HG02623 (cell line): ENCODE measurements at regions not wholly inside any gene's neighbourhood (a gene's known extent, or its start where the extent isn't known, plus 50 kb on each side); places are given as distances from the start of the nearest gene placed in this dataset.
A peak's percentile ranks its signal among the peaks of the same experiment; 100 is the strongest.
"Not testable (repeated sequence)": the region's sequence is repeated elsewhere in the genome, so short reads cannot be mapped to it uniquely, and the experiment has no call there.

Experiments
- ATAC-seq: cut with Tn5 transposase; IDR thresholded peaks from one replicate; pipeline ENCODE4 v1.9.1; 2021; ENCODE audit warnings: moderate library complexity; ENCODE audit not compliant: unreplicated experiment

DNA sequence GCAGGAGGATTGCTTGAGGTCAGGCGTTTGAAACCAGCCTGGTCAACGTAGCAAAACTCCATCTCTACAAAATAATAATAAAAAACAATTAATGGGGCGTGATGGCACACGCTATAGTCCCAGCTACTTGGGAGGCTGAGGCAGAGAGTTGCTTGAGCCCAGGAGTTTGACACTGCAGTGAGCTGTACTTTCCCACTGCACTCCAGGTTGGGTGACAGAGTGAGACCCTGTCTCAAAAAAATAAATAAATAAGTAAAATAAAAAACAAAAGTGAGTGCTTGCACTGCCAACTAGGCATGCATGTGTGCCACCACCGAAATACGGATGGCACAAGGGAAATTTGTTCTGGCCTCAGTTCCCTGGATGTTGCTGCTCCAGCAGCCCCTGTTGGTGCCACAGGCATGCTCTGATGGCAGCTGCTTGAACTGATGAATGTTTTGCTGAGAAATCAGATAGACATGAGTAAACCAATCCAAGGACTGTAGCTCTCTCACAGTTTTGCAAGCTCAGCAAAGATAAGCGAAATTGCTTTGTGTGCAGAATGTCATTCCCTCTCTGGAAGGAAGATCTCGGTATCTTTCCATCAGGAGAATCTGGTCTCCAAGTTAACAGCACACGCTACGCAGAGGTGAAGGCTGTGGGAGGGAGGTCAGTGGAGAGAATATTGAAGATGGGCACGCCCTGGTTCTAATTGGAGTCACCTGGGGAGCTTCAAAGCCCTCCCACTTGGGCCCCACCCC, 188.0 kb upstream of the SLC24A3 start:
- no peak for ATAC-seq

DNA sequence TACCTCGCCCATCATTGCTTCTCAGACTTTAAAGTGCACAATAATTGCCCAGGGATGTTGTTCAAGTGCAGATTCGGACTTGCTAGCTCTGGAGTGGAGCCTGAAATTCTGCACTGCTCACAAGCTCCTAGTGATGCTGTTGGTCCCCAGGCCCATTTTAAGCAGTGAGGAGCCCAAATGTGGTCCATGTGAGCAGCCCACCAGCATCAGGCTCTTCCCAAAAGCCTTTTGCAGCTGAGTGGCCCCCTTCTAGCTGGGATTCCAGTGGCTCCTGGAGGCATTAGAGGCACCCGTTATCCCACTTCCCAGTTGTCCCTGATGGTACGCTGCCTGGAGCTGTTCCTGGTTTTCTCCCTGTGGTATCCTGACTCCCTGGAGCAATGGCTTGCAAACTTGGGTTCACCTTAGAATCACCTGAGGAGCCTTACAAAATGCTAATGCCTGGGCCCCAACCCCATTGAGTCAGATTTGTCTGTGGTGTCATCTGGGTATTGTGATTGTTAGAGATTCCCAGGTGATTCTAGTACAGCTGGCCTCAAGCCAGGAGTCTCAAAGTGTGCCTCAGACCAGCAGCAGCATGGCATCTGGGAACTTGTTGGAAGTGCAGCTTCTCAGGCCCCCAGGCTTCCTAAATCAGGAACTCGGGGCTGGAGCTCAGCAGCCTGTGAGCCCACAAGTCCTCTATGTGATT, 186.9 kb upstream of the SLC24A3 start:
- ATAC-seq, result peak; percentile 23

DNA sequence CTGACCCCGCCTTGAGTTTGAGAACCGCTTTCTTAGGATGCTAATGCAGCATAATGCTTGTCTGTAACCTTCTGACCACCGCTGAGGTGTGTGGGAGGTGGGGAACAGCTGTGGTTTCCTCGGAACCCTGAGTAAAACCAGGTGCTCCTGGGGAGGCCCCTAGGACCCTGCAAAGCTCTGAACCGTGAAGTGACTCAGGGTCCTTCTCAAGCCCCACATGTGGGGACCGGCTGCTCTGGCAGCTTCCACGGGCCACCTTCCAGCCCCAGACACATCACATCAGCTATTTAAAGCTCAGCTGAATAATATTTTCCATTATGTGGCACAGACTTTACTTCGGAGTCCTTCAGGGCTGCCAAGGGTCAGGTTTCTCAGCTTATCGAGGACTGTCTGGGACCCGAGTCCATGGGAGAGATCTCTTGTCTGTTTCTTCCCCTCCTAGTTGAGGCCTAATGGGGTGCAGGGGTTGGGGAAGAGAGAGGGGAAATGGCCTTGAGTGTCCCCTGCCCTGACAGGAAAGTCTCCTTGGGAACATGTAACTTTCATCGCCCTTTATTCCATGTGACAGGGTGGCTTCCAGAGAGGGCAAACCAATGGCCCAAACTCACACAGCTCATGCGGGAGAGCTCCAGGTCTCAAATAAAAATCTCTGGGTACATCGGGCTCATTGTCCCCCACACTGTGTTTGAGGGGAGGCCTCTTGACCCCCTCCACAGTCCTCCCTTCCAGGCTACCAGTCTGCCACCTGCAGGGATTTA, 186.1 kb upstream of the SLC24A3 start:
- ATAC-seq, result peak; percentile 77

DNA sequence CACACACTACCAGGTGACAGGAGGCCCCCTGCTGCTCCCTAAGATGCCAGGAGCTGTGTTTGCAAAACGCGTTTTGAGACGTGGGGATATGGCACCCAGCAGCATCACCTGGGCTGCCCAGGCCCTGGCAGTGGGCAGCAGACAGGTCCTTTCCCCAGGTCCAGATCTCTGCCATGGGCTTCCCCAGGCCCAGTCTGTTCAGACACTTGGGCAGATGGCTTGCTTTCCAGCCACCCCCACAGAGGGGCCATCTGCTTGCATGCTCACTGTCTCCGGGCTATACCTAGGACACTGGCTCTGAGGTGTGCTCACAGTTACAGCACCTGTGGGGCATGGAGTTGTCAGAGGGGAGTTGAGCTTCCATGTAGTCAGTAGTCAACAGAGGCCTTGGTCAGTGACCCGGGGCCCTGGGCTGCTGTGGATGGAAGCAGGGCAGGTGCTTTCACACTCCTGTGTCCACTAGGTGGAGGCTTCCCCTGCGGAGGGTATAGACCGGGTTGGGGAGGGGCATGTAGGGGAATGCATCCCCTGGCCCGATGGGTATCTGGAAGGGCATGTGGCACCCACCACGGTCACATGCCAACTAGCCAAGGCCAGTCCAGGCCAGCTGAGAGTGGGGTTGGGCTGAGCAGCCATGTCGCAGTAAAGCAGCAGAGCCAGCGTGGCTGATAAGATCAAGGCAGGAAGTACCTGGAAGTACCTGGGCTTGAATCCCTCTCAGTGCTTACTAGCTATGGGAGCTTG, 185.4 kb upstream of the SLC24A3 start:
- ATAC-seq, result no peak

DNA sequence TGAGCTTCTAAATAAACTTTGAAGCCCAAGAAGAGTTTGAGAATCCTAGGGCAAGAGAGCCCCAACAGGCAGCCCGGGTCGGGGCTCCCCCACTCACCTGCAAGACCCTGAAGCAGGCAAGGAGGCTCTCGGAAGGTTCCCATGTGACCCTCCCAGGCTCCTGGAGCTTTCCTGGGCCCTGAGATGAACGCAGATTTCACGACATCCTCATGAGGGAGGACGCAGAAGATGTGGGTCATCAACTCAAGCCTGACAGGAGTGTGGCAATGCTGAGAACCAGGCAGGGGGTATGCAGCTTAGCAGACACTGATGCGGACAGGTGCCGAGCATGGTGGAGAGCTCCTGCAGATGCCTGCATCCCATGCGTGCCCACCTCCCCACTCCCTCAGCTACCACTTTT, 184.5 kb upstream of the SLC24A3 start:
- no peak for ATAC-seq

DNA sequence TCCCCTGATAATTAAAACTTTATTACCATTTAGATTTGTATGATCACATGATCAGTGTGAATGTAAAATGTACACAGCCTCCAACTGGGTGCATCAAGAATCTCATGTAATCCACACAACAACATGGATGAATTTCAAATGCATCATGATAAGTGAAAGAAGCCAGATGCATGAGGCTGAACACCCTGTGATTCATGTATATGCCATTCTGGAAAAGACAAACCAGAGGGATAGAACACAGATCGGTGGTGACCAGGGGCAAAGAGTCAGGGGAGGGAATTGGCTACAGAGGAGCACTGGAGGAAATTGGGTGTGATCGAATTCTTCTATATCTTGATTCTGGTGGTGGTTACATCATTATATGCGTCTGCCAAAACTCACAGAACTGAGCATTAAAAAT, 170.7 kb upstream of the SLC24A3 start:
- no peak for ATAC-seq

DNA sequence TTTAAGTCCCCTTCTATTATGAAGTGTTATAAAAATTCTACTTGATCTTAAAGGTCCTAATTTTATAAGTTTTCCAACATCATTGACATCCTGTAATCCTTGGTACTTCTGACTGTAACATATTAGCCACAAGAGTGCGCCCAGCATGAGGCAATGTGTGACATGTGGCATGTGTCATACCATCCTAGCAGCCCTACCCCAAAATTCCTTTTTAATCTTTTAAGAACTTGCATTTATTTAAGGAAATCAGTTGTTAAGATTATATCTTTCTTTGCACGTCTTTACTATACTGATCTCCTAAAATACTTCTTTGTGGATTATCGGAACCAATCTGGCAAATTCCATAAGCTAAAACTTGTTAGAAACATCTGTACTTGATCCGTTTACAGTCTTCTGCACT, 167.1 kb upstream of the SLC24A3 start:
- no peak for ATAC-seq

DNA sequence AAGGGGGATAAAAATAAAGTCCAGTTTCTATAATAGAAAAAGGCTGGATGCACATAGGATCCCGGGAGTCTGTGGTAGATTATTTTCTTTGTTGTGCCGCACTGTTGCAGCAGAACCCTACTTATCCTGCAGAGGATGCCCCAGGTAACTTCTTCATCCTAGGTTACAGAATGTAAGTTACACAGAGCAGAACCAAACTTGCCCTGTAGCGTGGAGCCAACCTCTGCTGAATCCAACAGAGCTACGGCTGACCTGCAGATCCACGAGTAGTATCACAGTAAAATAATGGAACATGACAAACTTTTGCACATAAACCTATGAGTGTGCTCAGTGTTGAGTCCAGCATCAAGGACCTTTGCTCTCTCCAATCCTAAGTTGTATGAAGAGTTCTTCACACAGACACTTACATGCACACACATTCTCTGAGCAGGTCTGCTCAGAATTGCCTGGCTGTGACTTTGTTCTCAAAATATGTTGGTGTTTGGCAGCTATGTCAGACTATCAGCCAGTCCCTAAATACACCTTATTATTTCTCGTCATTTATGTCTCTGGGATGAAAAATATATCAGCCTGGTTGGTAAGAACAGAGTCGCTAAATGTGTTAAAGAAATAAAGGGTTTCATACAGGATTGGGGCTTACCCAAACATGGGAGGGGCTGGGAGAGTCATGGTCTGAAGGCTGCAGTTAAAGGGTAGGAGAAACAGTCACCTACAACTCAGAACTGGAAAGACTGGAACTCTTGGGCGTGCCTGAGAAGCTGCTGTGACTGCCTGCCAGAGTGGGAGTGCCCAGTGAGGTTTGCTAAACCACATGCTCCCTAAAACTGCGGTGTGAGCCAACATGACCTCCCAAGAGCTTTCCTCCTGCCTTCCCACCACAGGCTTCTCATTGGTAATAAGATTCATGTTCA, 165.1 kb upstream of the SLC24A3 start:
- no peak for ATAC-seq

DNA sequence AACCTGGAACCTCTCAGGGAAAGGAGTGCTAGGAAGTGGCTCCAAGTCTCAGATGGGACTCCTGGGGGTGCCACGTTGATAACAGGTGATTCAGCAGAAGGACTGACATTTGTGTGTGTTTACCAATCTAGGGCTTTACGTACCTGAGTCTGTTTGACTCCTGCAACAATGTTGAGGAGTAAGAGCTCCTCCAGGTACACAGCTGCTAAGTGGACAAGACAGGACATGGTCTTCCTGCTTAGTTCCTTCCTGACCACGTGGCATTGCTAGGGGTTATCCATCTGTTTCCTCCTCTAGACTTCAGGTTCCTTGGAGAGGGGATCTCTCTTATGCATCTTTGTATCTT, 164.5 kb upstream of the SLC24A3 start:
- ATAC-seq, result no peak

DNA sequence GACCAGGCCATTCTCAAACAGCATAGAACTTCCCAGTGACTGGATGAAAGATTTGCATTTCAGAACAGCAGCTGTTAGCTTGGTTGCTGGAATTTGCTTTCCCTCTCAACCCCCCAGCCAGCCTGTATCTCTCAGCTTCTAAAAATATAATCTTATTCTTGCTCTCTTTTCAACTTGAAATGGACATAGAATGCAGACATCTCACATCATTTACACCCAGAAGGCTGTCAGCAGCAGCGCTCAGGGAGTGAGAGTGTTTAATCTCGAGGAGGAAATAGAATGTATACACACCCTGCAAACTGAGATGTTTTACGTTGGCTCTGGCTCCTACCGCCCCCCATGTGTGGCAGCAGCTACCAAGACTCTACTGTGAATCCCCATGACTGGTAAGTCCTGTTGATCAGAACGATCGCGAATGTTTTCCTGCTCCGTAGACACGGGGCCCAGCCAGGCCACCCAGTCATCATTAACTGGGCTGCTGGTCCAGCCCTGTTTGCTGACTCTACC, 163.4 kb upstream of the SLC24A3 start:
- ATAC-seq, result no peak

DNA sequence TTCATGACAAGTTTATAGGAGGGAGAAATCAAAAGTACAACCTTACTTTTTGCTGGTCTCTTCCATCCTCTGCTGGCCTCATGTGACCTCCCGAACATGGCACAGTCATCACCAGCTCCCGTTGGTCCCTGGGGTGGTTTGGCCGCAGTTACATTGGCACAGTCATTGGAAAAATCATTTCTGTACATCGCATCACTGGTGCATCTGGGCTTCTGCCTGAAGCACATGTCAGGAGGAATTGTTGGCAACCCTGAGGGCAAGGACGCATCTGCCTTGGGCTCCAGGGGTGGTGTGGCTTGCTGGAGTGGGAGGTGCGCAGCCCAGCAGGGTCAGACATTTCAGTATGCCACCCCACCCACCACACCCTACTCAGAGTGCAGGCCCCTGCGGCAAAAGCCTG, 162.9 kb upstream of the SLC24A3 start:
- no peak for ATAC-seq

DNA sequence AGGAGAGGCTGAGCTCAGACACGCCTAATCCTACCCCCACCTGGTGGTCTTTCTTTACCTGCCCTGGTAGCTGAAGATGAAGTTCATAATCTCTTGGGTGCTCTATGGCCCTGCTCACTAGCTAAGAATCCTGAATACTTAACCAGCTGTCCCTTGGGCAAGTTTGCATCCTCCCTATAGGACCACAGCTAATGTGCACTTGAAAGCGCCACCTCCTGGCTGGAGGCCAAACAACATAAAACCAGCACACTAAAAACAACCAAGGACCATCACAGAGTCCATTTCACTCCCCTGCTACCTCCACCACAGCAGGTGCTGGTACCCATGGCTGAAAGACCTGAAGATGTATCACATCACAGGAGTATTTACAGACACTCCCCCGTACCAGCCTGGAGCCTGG, 155.5 kb upstream of the SLC24A3 start:
- no peak for ATAC-seq

DNA sequence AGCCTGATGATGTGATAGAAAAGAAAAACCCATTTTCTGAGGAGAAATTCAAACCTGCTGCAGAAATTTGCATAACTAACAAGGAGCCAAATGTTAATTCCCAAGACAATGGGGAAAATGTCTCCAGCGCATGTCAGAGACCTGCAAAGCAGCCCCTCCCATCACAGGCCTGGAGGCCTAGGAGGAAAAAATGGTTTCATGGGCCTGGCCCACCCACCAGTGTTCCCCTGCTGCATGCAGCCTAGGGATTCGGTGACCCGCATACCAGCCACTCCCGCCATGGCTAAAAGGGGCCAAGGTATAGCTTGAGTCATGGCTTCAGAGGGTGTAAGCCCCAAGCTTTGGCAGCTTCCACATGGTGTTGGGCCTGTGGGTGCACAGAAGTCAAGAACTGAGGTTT, 147.7 kb upstream of the SLC24A3 start:
- ATAC-seq, result not testable (repeated sequence)

DNA sequence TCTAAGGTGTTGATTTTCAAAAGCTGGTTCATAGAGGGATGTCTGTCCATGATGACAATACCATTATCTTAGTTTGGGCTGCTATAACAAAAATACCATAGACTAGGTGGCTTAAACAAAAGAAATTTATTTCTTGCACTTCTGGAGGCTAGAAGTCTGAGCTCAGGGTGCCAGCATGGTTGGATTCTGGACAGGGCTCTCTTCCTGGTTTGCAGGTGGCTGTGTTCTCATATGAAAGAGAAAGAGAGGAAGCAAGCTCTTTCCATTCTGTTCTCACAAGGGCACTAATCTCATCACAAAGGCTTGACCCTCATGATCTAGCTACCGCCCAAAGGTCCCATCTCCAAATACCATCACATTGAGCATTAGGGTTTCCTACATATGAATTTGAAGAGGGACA, 144.5 kb upstream of the SLC24A3 start:
- ATAC-seq, result no peak

DNA sequence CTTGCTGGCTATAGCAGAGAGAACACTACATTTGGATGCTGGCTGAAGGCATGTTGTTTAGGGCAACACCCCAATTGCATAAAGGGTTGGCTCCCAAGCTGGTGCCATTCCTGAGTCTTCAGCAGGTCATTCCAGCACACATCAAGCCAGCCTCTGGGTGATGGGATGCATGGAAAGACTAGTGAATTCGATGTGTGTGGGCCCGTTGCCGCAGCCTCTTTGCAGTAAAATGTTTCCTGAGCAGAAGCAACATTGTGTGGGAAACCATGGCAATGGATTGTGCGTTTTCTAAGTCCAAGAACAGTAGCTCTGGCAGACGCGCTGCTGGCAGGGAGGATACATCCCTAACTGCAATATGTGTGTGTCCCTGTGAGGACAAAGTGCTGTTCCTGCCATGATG, 142.4 kb upstream of the SLC24A3 start:
- ATAC-seq, result no peak

DNA sequence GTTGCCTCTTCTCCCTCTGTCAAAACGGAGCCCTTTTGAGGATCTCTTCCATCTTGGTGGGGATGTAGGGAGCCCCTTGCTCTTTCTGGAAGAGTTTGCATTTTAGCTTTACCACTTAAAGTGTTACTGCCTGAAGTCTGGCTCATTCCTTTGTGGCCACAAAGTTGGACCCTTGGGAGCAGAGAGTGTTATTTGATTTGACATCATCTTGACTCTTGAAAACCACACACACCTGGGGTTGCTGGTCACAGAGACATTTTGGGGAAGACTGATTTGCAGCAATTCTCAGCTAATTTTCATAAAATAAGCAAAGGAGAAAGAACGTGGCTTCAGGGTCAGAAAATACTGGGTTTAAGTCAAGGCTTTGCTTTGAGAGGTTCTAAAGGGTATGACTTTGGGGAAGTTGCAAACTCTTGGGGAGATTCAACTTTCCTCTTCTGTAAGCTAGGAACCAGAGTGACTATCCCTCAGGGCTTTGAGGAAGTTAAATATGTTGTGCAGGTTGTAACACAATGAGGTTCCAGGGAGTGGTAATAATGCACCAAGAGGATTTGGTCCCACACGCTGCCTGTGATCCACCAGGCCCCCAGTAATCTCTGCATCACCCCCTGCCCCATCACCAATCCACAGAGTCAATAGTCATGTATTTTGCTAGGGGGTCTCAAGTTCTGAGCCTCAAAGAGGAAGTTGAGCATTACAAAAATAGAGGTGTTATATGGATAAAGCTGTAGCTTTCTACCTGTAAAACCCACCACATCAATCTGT, 141.6 kb upstream of the SLC24A3 start:
- ATAC-seq, result no peak

DNA sequence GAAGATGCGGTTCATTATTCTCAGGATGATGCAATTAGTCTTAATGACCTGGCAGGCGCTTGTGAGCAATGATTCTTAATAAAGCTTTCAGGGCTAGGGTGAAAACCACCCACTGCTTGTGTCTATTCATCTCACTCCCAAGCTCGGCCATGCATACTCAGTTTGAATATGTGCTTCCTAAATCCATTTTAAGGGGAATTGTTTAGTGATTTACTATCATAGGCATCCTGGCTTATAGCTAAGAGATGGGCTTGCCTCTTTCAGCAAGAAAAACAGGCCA, 141.1 kb upstream of the SLC24A3 start:
- no peak for ATAC-seq

DNA sequence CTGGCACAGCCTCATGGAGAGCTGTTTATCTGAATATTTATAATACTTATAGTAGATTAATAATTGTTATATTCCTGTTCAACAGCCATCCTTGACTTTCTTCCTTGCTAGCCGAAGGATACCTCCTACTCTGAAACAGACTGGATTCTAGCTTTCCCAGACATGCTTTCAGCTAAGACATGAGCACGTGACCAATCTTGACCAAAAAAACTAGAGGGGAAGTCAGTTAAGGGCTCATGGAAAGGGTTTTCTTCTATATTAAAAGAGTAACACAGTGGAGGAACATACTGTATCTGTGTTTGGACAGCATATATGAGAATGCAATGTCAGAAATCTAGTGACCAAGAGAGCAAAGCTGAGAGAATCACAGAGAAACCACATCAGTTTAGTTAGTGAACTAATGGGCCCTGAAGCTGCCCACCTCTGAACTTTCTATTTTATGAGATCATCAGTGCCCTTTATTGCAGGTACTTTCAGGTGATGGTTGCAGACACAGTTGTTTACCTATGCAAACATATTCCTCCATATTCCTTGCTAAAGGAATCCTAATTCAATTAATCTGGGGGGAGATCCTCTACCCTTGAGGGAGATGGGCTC, 140.4 kb upstream of the SLC24A3 start:
- no peak for ATAC-seq

DNA sequence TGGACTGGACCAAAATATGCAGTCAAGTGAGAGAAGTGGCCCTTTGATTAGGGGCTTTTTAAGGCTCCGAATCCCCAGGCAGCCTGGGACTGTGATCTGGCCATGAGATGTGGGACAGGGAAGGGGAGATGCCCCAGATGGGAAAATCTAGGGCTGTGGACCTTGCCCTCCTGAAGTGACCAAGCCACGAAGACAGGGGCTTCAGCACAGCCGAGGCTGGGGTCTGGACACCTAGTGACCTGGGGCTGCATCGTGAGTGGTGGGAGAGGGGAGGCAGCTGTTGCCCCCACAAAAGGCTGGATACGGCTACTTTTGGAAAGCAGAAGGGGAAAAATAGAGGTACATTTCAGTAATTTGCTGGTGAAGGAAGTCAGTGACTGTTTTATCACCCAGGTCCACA, 139.5 kb upstream of the SLC24A3 start:
- no peak for ATAC-seq
